GM18498 (cell line): ENCODE measurements at regions not wholly inside any gene's neighbourhood (a gene's known extent, or its start where the extent isn't known, plus 50 kb on each side); places are given as distances from the start of the nearest gene placed in this dataset.
A peak's percentile ranks its signal among the peaks of the same experiment; 100 is the strongest.

Experiments
- ATAC-seq: cut with Tn5 transposase; IDR thresholded peaks from one replicate; pipeline ENCODE4 v1.9.1; 2021; ENCODE audit warnings: mild to moderate bottlenecking, moderate library complexity; ENCODE audit not compliant: unreplicated experiment

DNA sequence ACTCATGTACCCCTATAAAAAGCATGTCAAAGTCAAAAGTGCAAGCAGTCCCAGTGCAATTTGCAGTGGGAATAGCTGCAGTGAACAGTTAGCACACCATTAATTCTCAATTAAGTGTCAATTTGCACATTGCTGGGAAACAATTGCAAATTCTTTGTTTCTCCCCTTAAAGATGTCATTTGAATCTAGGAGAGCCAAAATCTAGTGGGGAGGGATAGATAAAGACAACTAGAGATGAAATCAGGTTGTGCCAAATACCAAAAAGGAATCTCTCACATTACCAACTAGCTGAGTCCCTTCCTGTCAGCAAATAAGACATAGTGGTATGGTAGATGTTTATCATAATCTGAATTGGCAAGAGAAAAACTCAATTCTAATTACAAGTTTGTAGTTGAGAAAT is 330.7 kb downstream of the NUF2 start:
- ATAC-seq: no peak

DNA sequence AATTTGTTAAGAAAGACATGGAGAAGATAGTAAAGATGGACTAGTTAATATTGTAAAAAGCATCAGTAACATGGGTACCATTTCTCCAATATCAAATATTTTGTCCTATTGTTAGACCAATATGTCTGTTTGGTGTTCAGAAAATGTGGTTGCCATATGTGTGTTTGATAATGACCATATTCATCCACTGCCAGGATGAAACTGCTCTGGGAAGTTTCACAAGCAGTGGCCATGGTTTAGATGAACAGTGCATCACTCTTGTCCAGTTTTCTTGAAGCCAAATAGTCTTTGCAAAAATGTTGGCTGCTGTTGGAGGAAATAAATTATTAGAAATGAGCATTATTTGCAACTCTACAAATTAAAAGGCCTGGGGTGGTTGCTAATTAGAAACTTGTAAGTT is 333.8 kb downstream of the NUF2 start:
- ATAC-seq: no peak

GRCh38 chr1:163656095-163656759 is 334.5 kb downstream of the NUF2 start:
- ATAC-seq: no peak

DNA sequence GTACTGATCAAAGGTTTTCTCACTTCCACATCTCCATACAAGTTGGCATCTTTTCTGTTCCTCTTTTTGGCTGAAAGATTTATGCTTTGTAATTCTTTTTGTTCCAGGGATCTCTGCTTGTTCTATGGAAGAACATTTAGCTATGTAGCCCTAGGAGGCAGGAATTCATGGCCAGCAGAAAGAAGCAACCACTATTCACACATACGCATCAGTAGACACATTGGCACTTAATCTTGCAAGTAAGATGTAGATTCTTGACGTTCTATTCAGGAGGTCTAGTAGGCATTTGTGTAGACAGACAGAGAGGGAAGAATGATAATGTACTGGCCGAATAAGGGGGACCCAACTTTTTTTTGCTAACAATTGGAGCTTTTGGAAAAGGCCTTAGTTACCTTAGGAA is 336.0 kb downstream of the NUF2 start:
- ATAC-seq: no peak

- ATAC-seq: no peak
These were observed 339.6 kb downstream of the NUF2 start for GRCh38 chr1:163661391-163661790.

DNA sequence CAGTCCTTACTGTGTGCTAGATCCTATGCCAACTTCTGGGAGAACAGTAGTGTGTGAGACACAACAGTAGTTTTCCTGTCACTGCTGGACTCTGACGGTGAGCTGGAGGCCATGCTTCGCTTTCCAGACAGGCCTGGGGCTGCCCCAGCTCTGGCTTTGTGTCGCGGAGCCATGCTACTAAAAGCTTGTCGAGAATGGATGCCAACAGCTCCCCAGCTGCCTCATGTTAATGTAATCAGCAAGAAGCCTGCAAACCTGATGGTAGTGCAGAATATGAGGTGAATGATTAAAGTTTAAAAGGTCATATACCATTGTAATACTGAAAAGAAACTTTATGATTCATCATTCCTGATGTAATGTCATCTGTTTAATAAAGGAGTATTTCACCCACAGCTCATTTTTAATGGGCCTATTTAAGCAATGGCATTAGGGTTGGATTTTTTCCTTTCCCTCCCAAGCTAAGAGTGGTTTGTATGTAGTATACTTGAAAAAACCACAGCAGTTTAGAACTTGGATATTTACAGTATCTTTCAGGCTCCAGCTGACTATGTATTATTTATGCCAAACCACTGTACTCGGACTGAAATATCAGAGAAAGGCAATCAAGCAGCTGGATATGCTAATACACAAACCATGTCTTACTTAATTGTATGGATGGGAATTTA is 343.0 kb downstream of the NUF2 start:
- ATAC-seq: no peak

DNA sequence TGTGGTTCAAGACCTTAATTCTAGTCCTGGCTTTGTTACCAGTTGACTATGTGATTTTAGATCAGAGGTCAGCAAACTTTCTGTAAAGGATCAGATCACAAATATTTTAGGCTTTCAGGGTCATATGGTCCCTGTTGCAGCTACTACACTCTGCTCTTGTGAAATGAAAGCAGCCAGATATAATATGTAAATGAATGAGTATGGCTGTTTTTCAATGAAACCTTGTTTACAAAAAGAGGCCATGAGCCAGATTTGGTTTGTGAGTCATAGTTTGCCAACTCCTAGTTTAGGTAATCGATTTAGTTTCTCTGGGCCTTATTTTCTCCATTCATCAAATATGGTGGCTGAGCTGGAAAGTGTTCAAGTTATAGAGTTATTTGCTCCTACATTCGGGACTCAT is 346.7 kb downstream of the NUF2 start:
- ATAC-seq: no peak

- no peak for ATAC-seq
These were observed 349.4 kb downstream of the NUF2 start for GRCh38 chr1:163670989-163671757.

GRCh38 chr1:163672976-163673758 is 351.4 kb downstream of the NUF2 start:
- no peak for ATAC-seq

DNA sequence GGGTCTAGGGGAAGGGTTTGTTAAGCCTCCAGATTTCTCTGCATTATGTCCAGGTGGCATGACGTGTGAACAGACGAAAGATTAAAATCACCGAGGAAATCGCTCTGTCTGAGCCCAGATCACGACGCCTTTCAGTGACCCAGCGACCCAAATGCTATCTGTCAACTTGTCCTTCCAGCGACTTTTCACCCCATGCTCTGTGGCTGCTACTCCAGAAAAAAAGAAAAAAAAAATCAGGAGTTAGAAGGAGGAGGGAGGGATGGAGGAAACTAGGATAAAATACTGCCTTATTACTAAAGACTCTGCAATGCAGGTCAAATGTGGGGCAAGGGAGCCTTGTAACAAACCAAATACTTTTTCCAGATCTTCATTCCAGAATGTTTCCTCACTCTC is 352.0 kb downstream of the NUF2 start:
- ATAC-seq: no peak

- no peak for ATAC-seq
These were observed 352.5 kb downstream of the NUF2 start for GRCh38 chr1:163674236-163674635.

GRCh38 chr1:163684785-163685184 is 363.0 kb downstream of the NUF2 start:
- no peak for ATAC-seq

- no peak for ATAC-seq
These were observed 370.5 kb downstream of the NUF2 start for GRCh38 chr1:163692266-163692665.

DNA sequence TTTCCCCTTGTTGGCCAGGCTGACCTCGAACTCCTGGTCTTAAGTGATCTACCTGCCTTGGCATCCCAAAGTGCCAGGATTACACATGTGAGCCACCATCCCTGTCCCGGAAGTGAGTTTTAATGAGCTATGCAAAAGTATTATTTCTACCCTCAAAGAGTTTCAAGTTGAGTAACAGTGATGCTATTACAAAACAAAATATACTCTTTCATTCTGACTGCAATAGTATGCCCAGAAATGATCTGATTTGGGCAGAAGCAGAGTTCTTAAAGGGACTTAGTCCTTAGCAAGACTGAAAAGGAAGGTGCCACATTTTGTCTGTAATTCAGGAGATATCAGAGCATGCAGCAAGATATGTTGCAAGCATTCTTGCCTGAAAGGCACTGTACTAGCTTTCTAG is 375.4 kb downstream of the NUF2 start:
- peak; percentile 59 for ATAC-seq

DNA sequence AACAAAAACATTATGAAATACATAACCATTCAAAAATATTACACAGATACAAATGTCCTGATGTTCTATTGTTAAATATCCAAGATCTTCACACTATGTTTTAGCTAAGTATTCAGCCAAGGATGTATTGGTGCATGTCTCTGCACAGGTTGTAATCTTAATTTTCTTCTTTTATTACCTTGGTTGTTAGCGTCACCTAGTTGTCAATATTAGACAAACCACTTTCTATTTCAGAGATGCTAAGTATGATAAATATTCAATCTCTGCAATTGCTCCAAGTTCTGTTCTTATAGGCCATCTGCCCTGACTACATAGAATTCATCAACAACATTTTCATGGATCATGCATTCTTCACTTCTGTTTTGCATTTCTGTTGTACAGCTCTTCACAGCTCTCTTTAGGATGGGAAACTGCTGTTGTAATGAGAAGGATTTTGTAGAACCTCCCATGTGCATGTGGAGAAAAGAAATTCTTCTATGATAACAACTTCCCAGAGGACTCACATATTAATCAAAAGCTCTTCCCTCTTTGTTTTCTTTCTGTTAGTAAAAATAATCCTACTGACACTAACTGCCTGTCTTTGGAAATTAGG is 380.1 kb downstream of the NUF2 start:
- ATAC-seq: no peak

DNA sequence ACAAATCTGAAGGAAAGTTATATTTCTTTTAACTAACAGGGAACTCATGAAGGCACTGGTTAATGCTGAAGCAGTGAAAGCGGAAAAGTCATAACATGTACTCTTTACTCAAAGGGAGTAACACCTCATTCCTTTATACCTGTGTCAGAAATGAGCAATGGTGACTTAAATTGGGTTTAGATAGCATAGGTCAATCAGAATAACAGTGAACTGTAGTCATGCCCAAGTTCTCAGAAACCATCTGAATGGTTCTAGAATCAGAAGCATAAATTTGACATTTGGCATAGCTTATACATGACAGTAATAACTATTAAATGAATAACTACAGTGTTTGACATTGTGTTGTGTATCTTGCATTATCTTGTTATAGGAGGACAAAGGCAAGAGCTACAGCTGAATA is 382.0 kb downstream of the NUF2 start:
- no peak for ATAC-seq

DNA sequence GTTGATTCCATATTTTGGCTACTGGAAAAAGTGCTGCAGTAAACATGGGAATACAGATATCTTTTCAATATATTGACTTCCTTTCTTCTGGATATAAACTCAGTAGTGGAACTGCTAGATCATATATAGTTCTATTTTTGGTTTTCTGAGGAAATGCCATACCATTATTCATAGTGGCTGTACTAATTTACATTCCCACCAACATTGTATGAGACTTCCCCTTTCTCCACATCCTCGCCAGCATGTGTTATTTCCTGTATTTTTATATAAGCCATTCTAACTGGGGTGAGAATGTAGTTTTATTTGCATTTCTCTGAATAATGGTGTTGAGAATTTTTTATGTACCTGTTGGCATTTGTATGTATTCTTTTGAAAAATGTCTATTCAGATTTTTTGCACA is 385.2 kb downstream of the NUF2 start:
- ATAC-seq: no peak

DNA sequence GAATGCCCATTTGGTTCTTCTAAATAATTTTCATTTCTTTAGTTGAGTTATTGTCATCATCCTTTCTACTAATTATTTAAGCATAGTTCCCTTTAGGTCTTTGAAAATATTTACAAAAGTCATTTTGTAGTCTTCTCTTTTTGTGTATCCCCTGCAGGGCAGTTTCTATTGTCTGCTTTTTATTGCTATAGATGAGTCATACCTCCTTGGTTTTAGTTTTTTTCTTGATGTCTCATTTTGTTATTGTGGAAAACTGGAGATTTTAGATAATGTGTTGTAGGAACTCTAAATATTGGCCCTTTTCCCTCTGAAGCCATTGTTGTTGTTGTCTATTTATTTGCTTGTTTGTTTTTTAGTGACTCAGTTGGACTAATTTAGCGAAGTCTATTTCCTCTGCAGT is 387.9 kb downstream of the NUF2 start:
- no peak for ATAC-seq

GRCh38 chr1:163712321-163712720 is 390.6 kb downstream of the NUF2 start:
- no peak for ATAC-seq

- ATAC-seq: no peak
These were observed 398.5 kb downstream of the NUF2 start for GRCh38 chr1:163720294-163720693.

- no peak for ATAC-seq
These were observed 403.8 kb downstream of the NUF2 start for GRCh38 chr1:163725551-163725950.
